HG03575 (cell line): ENCODE measurements at regions not wholly inside any gene's neighbourhood (a gene's known extent, or its start where the extent isn't known, plus 50 kb on each side); places are given as distances from the start of the nearest gene placed in this dataset.
"Not testable (repeated sequence)": the region's sequence is repeated elsewhere in the genome, so short reads cannot be mapped to it uniquely, and the experiment has no call there.

Experiments used
- ATAC-seq: cut with Tn5 transposase; IDR thresholded peaks from one replicate; pipeline ENCODE4 v1.9.1; 2021; ENCODE audit not compliant: unreplicated experiment, insufficient number of reproducible peaks, low FRiP score; ENCODE audit errors: extremely low read depth

- not testable (repeated sequence) for ATAC-seq
Observed at GRCh38 chr7:35853194-35853593, 52.3 kb downstream of the SEPTIN7 start.

GRCh38 chr7:35854311-35854710, 53.5 kb downstream of the SEPTIN7 start:
- no peak for ATAC-seq

GRCh38 chr7:35856175-35856574, 55.3 kb downstream of the SEPTIN7 start:
- ATAC-seq, result no peak

- no peak for ATAC-seq
Observed at GRCh38 chr7:35860664-35861063, 59.8 kb downstream of the SEPTIN7 start.

- ATAC-seq, result no peak
Observed at GRCh38 chr7:35865287-35865686, 64.4 kb downstream of the SEPTIN7 start.

- no peak for ATAC-seq
Observed at GRCh38 chr7:35866186-35866585, 65.3 kb downstream of the SEPTIN7 start.

GRCh38 chr7:35869117-35869516, 68.3 kb downstream of the SEPTIN7 start:
- not testable (repeated sequence) for ATAC-seq

- ATAC-seq, result no peak
Observed at GRCh38 chr7:35869810-35870209, 69.0 kb downstream of the SEPTIN7 start.

- no peak for ATAC-seq
Observed at GRCh38 chr7:35871856-35872255, 71.0 kb downstream of the SEPTIN7 start.

GRCh38 chr7:35874886-35875285, 74.0 kb downstream of the SEPTIN7 start:
- ATAC-seq, result no peak

GRCh38 chr7:35875292-35875691, 74.4 kb downstream of the SEPTIN7 start:
- ATAC-seq, result no peak

GRCh38 chr7:35878351-35878750, 77.5 kb downstream of the SEPTIN7 start:
- no peak for ATAC-seq

GRCh38 chr7:35887430-35887829, 86.6 kb downstream of the SEPTIN7 start:
- ATAC-seq, result not testable (repeated sequence)

- ATAC-seq, result no peak
Observed at GRCh38 chr7:35889001-35889400, 88.1 kb downstream of the SEPTIN7 start.

GRCh38 chr7:35889870-35890269, 89.0 kb downstream of the SEPTIN7 start:
- ATAC-seq, result no peak

- ATAC-seq, result no peak
Observed at GRCh38 chr7:35891004-35891830, 90.4 kb downstream of the SEPTIN7 start.

- no peak for ATAC-seq
Observed at GRCh38 chr7:35893649-35894048, 92.8 kb downstream of the SEPTIN7 start.

GRCh38 chr7:35894721-35895120, 93.9 kb downstream of the SEPTIN7 start:
- no peak for ATAC-seq

GRCh38 chr7:35900651-35901050, 99.8 kb downstream of the SEPTIN7 start:
- ATAC-seq, result no peak

GRCh38 chr7:35905555-35905954, 104.7 kb downstream of the SEPTIN7 start:
- no peak for ATAC-seq
